HepG2 (cell line): ENCODE measurements at regions not wholly inside any gene's neighbourhood (a gene's known extent, or its start where the extent isn't known, plus 50 kb on each side); places are given as distances from the start of the nearest gene placed in this dataset.

ENCODE experiments used
- ATAC-seq: fragments of 200-7000 bp; cut with Tn5 transposase; 3 replicates; pipeline ENCODE4 v1.9.1; 2020; ENCODE audit warnings: mild to moderate bottlenecking, moderate library complexity
- BruUV-seq: library from RNA; stranded (reverse); fragments of 400-500 nt; replicated peaks from 2 replicates; lab custom pipeline; 2021; lab: Mats Ljungman, UMichigan
- CTCF ChIA-PET: fragments of 300-600 bp; formaldehyde crosslinking; extraction: SDS; loops from one replicate; lab custom pipeline; 2021; ENCODE audit warnings: low total read pairs, inconsistent platforms, low intra/inter-chr PET ratio; lab: Yijun Ruan, JAX
- POLR2A ChIA-PET: fragments of 350-600 bp; sonication (Branson Sonifier 250); formaldehyde crosslinking; loops from one replicate; lab custom pipeline; 2020; ENCODE audit warnings: antibody characterized with exemption, inconsistent platforms; lab: Yijun Ruan, JAX
- DNase-seq: peaks from one replicate; pipeline ENCODE4 v3.0.0-alpha.2; 2015; ENCODE audit warnings: low spot score
- FAIRE-seq: peaks from 3 replicates; lab custom pipeline; 2011; peaks lifted over from hg19 to GRCh38; lab: Jason Lieb, UNC
- H2AFZ ChIP-seq: one replicate; pipeline ENCODE4 v1.6.1; 2011; ENCODE audit warnings: low read length, inconsistent platforms
- H3K27ac ChIP-seq: fragments of 300-600 bp; 3 replicates; pipeline ENCODE4 v1.8.0; 2011; ENCODE audit warnings: mixed run types, mild to moderate bottlenecking, mixed read lengths, low read length, inconsistent platforms; ENCODE audit not compliant: insufficient read depth; ENCODE audit errors: extremely low read length
- H3K27me3 ChIP-seq, 2 experiments: fragments of 200-600 bp in 1 of 2; 2 replicates in 1 of 2; 3 replicates in 1 of 2; pipeline versions ENCODE4 v1.6.0 to v1.8.0; 2011; ENCODE audit warnings: low read length in 2 of 2, mild to moderate bottlenecking in 2 of 2, moderate library complexity in 2 of 2, inconsistent platforms in 1 of 2; ENCODE audit not compliant: insufficient read depth in 2 of 2, control insufficient read depth in 1 of 2
- H3K36me3 ChIP-seq, 2 experiments: fragments of 200-600 bp in 1 of 2; replicated peaks in 1 of 2; 2 replicates in 1 of 2; 3 replicates in 1 of 2; pipeline versions ENCODE4 v1.5.1 to v1.8.0; 2011; ENCODE audit warnings: low read length in 2 of 2, inconsistent platforms in 1 of 2; ENCODE audit not compliant: insufficient read depth in 2 of 2, control insufficient read depth in 1 of 2
- H3K4me1 ChIP-seq: 2 replicates; pipeline ENCODE4 v1.5.1; 2012; ENCODE audit warnings: low read length, inconsistent platforms; ENCODE audit not compliant: insufficient read depth
- H3K4me2 ChIP-seq: 2 replicates; pipeline ENCODE4 v1.6.0; 2011; ENCODE audit warnings: low read depth, low read length, inconsistent platforms
- H3K4me3 ChIP-seq, 3 experiments: fragments of 200-600 bp in 1 of 3; sonication (generic), shearing (Covaris generic) in 1 of 3; replicated peaks in 1 of 3; 2 replicates each; pipeline ENCODE4 v1.5.1; 2011 to 2016; ENCODE audit warnings: low read length in 3 of 3, inconsistent platforms in 2 of 3, low read depth in 2 of 3, mild to moderate bottlenecking in 2 of 3, control low read depth in 1 of 3, mixed read lengths in 1 of 3; ENCODE audit not compliant: insufficient read depth in 1 of 3
- H3K79me2 ChIP-seq: one replicate; pipeline ENCODE4 v1.6.1; 2011; ENCODE audit warnings: low read length, inconsistent platforms; ENCODE audit not compliant: insufficient read depth
- H3K9ac ChIP-seq: 2 replicates; pipeline ENCODE4 v1.6.0; 2011; ENCODE audit warnings: mild to moderate bottlenecking, low read depth, low read length, inconsistent platforms; ENCODE audit not compliant: insufficient read depth
- H3K9me3 ChIP-seq: 2 replicates; pipeline ENCODE4 v1.5.1; 2012; ENCODE audit warnings: mild to moderate bottlenecking, low read length
- H4K20me1 ChIP-seq: 2 replicates; pipeline ENCODE4 v1.6.0; 2011; ENCODE audit warnings: inconsistent platforms, mild to moderate bottlenecking, low read length, moderate library complexity; ENCODE audit not compliant: insufficient read depth
- CREM ChIP-seq, 2 experiments: sonication (generic) in 1 of 2; formaldehyde crosslinking in 1 of 2; IDR thresholded peaks; 2 replicates each; pipeline versions ENCODE4 v1.4.0 to v1.6.1; 2016 to 2020; ENCODE audit warnings: antibody characterized with exemption in 1 of 2, mild to moderate bottlenecking in 1 of 2, missing genetic modification reagents in 1 of 2
- DR1 ChIP-seq: sonication (generic); formaldehyde crosslinking; IDR thresholded peaks from 2 replicates; pipeline ENCODE4 v1.8.0; 2021; ENCODE audit warnings: mild to moderate bottlenecking, missing genetic modification reagents, inconsistent platforms
- NCOA1 ChIP-seq: sonication (generic); formaldehyde crosslinking; IDR thresholded peaks from 2 replicates; pipeline ENCODE4 v1.9.0; 2021; ENCODE audit warnings: missing genetic modification reagents
- NR1H2 ChIP-seq: sonication (generic); formaldehyde crosslinking; IDR thresholded peaks from 2 replicates; pipeline ENCODE4 v1.8.1; 2022; ENCODE audit warnings: low read depth, missing genetic modification reagents, borderline replicate concordance
- PHF21A ChIP-seq: sonication (generic); formaldehyde crosslinking; IDR thresholded peaks from 2 replicates; pipeline ENCODE4 v1.5.0; 2020; ENCODE audit warnings: mild to moderate bottlenecking, missing genetic modification reagents
- RBAK ChIP-seq: sonication (generic); formaldehyde crosslinking; IDR thresholded peaks from 2 replicates; pipeline ENCODE4 v1.5.1; 2020; ENCODE audit warnings: mild to moderate bottlenecking, missing genetic modification reagents
- ZNF17 ChIP-seq: sonication (generic); formaldehyde crosslinking; IDR thresholded peaks from 2 replicates; pipeline ENCODE4 v1.5.0; 2020; ENCODE audit warnings: mild to moderate bottlenecking, missing genetic modification reagents
- ZNF337 ChIP-seq: sonication (generic); formaldehyde crosslinking; IDR thresholded peaks from 2 replicates; pipeline ENCODE4 v1.5.1; 2020; ENCODE audit warnings: missing genetic modification reagents, low read depth, mild to moderate bottlenecking, borderline replicate concordance
- ZNF878 ChIP-seq: sonication (generic); formaldehyde crosslinking; IDR thresholded peaks from 2 replicates; pipeline ENCODE4 v1.8.1; 2023; ENCODE audit warnings: mild to moderate bottlenecking, missing genetic modification reagents, moderate library complexity
- ZNF883 ChIP-seq: sonication (generic); formaldehyde crosslinking; IDR thresholded peaks from 2 replicates; pipeline ENCODE4 v1.5.1; 2020; ENCODE audit warnings: mild to moderate bottlenecking, missing genetic modification reagents; ENCODE audit errors: not compliant biosample characterization
- WGBS: methylation state at CpG from one replicate; pipeline ENCODE4 v1.1.6; 2017; ENCODE audit warnings: low lambda C conversion rate; 5-methylcytosine and 5-hydroxymethylcytosine counted together
- in situ Hi-C: cut with HindIII; loops from 2 replicates; pipeline ENCODE4 v1.10.0; 2017; ENCODE audit warnings: low pct_unique_long_range_greater_than_20kb; ENCODE audit not compliant: extremely low pct_ligation_motif_present
- intact Hi-C: fragments of 100-400 bp; cut with micrococcal nuclease; formaldehyde crosslinking; loops from one replicate; pipeline ENCODE4 v1.10.0; 2022; ENCODE audit not compliant: unreplicated experiment
- TF ChIP-seq, protein P1 (sequence below): sonication (generic); formaldehyde crosslinking; IDR thresholded peaks from 2 replicates; pipeline ENCODE4 v1.4.0; 2020; ENCODE audit warnings: missing genetic modification reagents
- TF ChIP-seq, protein P2 (sequence below): IDR thresholded peaks from 2 replicates; pipeline ENCODE4 v1.6.1; 2016

DNA sequence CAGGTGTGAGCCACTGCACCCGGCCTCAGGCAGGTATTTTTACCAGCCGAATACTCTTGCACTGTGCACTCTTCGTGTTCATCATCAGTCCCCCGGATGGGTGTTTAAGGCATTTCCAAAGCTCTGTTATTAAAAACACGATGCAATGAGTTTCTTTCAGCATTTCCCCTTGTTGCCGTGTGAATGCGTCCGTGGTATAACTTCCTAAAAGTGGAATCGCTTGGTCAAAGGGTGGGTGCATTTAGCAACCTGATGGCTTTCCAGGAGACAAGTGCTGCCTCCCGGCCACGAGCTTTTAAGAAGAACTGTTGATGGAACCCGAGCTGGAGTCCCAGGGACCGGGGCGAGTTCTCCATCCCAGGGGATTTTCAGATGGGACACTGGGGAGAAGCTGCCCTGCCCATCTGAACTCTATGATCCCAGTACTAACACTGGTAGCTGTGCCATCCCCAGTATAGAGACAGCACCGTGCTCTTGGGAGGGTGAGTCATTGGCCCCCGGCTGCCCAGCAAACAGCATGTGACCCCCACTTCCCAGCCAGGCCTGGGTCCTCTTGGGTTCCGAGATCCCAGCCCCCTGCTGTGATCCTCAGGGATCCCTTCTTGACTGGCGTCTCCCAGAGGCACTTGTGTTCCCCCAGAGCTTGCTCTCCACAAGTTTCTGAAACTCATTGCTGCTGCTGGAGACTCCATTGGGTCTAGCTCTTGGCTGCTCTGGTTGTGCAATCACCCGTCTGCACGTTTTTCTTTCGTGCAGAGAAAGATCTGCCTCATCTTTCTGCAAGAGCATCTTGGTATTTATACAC, 169.5 kb upstream of the IER5L start (continued):
- TF ChIP-seq, protein P1, sequence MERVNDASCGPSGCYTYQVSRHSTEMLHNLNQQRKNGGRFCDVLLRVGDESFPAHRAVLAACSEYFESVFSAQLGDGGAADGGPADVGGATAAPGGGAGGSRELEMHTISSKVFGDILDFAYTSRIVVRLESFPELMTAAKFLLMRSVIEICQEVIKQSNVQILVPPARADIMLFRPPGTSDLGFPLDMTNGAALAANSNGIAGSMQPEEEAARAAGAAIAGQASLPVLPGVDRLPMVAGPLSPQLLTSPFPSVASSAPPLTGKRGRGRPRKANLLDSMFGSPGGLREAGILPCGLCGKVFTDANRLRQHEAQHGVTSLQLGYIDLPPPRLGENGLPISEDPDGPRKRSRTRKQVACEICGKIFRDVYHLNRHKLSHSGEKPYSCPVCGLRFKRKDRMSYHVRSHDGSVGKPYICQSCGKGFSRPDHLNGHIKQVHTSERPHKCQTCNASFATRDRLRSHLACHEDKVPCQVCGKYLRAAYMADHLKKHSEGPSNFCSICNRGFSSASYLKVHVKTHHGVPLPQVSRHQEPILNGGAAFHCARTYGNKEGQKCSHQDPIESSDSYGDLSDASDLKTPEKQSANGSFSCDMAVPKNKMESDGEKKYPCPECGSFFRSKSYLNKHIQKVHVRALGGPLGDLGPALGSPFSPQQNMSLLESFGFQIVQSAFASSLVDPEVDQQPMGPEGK (CRISPR knock-in tag): peak; percentile 51; the same call in 1 of the 2 replicates
- TF ChIP-seq, protein P2, sequence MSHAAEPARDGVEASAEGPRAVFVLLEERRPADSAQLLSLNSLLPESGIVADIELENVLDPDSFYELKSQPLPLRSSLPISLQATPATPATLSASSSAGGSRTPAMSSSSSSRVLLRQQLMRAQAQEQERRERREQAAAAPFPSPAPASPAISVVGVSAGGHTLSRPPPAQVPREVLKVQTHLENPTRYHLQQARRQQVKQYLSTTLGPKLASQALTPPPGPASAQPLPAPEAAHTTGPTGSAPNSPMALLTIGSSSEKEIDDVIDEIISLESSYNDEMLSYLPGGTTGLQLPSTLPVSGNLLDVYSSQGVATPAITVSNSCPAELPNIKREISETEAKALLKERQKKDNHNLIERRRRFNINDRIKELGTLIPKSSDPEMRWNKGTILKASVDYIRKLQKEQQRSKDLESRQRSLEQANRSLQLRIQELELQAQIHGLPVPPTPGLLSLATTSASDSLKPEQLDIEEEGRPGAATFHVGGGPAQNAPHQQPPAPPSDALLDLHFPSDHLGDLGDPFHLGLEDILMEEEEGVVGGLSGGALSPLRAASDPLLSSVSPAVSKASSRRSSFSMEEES: peak; percentile 19; the same call in 1 of the 2 replicates
- TF ChIP-seq NCOA1 (CRISPR knock-in tag): no peak

DNA sequence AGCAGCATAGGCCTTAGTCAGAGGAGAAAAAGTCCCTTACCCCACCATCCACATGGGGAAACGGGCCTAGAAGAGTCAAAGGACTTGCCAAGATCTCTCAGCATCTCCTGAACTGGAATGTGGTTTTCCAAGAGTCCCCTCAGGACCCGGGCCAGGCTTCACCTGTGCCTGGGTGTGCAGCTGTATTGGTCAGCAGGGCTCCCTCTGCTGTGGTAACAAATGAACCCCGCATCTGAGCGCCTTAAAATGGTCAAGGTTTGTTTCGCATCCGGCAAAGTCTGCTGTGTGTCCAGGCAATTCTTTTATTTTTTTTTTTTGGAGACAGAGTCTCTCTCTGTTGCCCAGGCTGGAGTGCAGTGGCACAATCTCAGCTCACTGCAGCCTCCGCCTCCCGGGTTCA, 168.0 kb upstream of the IER5L start:
- DNase-seq (no peak), ATAC-seq (no peak), FAIRE-seq (no peak)
- no TSS peak for BruUV-seq
- Histone ChIP-seq H3K9me3 (no peaks in the 10 kb centered on the region), H3K4me2 (no peak overlapping the region), H3K4me1 (peaks cover 70% of the 10 kb centered on the region), H3K36me3 (no peaks in the 10 kb centered on the region), H4K20me1 (no peaks in the 10 kb centered on the region), H3K27me3 (no peaks in the 10 kb centered on the region), H3K79me2 (no peaks in the 10 kb centered on the region), H3K27ac (peak overlapping the region; percentile 91), H3K4me3 (no peak overlapping the region), H3K9ac (no peak overlapping the region), H2AFZ (no peak overlapping the region)
- intact Hi-C loops: loop anchor here (10.0 kb wide), 2 partner anchors 91 to 171 kb away; partner anchors contain the start of gene IER5L
- no peak for TF ChIP-seq DR1
- peak; percentile 94 for TF ChIP-seq RBAK (CRISPR knock-in tag)
- TF ChIP-seq ZNF17 (CRISPR knock-in tag): no peak
- TF ChIP-seq NR1H2 (CRISPR knock-in tag): no peak
- no peak for TF ChIP-seq ZNF337 (CRISPR knock-in tag)
- TF ChIP-seq PHF21A (CRISPR knock-in tag): 0 out of 2 replicates have a peak, but pooled peaks have one; percentile 8
- no peak for TF ChIP-seq ZNF883 (CRISPR knock-in tag)
- no peak for TF ChIP-seq ZNF878 (CRISPR knock-in tag)
- TF ChIP-seq CREM (IDR thresholded peaks at IDR 0.05): no peak
- no peak for TF ChIP-seq CREM (CRISPR knock-in tag; IDR thresholded peaks at IDR 0.05)
- ChIA-PET CTCF (no interaction called here), POLR2A (interaction anchor here (1.2 kb wide), 1 partner anchor 12 kb away, joined by 6 read pairs; no protein-coding TSS in a partner anchor)
- 96% methylated on average over 7 of the region's 8 CpGs for WGBS
- in situ Hi-C loops: no loop called here
